Omental fat pad (tissue), 3 donors: ENCODE measurements at regions not wholly inside any gene's neighbourhood (a gene's known extent, or its start where the extent isn't known, plus 50 kb on each side); places are given as distances from the start of the nearest gene placed in this dataset.

Experiments used
- ATAC-seq: fragments of 150-250 bp; one replicate; pipeline ENCODE4 v1.9.1; 2016; ENCODE audit warnings: mild to moderate bottlenecking, moderate library complexity; ENCODE audit not compliant: low FRiP score
- DNase-seq: peaks from one replicate; pipeline ENCODE4 v3.0.0-alpha.2; 2019; ENCODE audit warnings: low spot score
- TF ChIP-seq, protein P1 (sequence below), 3 donors: fragments of 450-650 bp; IDR thresholded peaks; one replicate each; pipeline ENCODE4 v1.5.1; 2016 to 2017; ENCODE audit warnings: antibody characterized with exemption in 3 of 3, mild to moderate bottlenecking in 3 of 3, moderate library complexity in 2 of 3

DNA sequence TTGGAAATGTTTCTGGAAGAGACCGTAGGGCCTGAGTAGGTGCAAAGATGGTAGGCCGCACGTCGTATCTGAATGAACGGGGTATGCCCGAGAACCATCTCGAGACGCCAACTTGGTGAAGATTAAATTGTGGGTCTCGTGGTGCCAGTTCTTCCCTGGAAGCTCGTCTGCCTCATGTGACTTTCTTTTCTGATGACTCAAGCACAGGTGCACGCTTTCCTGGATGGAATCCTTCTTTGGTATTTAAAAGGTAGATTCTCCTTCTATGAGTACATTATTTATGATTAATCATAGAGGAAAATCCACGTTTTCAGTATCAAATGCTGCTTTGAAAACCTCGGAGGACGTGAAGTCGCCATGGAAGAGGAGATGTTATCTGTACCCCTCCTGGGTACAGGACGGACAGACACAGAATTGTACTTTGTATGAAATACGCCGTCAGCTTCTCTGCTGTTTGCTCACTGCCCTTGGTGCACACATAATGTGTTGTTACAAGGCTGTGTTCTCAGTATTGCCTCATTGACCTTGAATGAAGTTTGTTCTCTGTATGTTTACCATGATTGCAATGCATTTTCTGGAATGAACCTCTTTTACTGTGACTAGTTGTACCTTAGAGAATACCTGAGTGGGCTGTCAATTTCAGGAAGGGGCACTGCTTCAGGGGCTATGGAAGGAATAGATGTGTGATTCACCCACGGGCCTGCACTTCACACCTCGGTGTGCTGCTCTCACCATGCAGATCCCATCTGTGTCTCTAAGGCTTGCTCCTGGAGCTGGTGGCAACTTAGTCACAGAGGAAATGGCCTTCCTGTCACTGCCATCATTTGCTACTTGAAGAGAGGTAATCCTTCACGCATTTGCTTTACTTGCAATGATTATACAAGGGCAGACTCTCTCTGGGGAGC is 137.3 kb upstream of the RTL1 start:
- TF ChIP-seq, protein P1, sequence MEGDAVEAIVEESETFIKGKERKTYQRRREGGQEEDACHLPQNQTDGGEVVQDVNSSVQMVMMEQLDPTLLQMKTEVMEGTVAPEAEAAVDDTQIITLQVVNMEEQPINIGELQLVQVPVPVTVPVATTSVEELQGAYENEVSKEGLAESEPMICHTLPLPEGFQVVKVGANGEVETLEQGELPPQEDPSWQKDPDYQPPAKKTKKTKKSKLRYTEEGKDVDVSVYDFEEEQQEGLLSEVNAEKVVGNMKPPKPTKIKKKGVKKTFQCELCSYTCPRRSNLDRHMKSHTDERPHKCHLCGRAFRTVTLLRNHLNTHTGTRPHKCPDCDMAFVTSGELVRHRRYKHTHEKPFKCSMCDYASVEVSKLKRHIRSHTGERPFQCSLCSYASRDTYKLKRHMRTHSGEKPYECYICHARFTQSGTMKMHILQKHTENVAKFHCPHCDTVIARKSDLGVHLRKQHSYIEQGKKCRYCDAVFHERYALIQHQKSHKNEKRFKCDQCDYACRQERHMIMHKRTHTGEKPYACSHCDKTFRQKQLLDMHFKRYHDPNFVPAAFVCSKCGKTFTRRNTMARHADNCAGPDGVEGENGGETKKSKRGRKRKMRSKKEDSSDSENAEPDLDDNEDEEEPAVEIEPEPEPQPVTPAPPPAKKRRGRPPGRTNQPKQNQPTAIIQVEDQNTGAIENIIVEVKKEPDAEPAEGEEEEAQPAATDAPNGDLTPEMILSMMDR (IDR thresholded peaks at IDR 0.05), result no peak
- DNase-seq (no peak), ATAC-seq (no peak)

DNA sequence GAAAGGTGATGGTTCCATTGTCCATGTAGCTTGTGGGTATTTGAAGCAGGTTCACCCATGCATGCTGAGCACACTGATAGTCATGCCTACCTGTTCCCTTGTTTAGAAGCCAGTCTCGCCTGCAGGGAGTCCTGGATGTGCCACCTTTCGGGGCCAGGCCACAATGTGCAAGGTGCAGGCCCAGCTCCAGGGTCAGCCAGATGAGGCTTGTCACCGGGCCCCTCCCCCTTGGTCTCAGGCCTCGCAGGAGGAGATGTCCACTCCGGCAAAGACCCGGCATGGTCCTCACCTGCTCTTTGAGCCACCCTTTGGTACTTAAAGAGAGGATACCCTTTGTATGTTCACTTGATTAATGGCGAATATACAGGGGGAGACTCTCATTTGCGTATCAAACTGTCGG is 140.4 kb upstream of the RTL1 start:
- DNase-seq (no peak), ATAC-seq (no peak)

DNA sequence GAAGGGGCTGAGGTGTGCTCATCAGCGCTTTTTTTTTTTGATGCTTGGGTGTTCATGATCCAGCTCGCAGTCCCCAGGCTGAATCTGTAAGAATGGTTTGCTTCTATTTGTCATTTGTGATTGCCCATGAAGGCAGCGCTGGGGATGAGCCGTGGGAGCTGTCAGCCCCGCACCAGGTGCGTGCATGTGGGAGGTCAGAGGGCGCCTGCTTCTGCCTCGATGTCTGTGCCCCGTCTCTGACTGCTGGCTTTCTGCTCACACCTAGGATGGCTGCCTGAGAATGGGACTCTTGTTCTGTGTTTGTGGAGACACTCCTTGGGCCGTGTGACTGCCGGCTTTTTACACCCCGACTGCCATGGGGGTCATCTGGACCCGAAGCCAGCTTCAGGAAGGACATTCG is 141.2 kb upstream of the RTL1 start:
- DNase-seq (no peak), ATAC-seq (no peak)
- TF ChIP-seq, protein P1 (IDR thresholded peaks at IDR 0.05), result no peak

More for the DNA sequence above, 140.4 kb upstream of the RTL1 start:
- TF ChIP-seq, protein P1 (IDR thresholded peaks at IDR 0.05), result no peak

DNA sequence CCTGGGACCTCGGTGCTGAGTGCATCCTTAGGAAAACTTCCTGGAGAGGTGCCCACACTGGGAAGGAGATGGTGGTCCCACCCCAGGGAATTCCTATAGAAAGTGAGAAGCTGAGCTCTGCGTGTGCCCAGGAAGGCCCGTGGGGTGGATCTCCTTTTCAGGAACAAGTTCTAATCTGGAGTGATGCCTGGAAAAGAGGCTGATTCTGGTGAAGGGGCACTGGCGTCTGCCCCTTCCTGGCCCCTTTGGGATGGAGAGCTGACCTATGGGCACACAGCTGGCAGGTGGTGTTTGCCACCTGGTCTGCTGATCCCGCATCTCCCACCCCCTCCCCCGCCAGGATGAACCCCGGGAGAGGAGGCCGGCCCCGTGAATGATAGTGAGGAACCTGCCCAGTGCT is 142.0 kb upstream of the RTL1 start:
- TF ChIP-seq, protein P1 (IDR thresholded peaks at IDR 0.05), result no peak
- no peak for ATAC-seq
- DNase-seq, result no peak

DNA sequence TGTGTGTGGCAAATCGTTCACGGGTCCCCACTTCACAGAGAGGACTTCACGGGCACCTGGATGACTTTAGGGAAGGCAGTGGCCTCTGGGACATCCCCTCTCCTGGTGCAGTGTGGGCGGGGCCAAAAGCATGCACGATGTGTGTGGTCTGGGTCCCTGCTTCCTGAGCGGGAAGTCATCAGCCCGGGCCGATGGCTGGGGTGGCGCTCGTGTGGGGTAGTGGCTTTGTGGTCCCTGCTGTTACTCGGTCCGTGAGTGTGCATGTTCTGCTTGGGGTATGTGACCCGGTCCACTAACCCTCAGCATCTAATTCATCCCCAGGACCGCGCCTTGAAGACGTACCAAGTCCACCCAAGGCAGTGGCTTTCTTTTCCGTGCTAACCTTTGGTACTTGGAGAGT is 142.5 kb upstream of the RTL1 start:
- TF ChIP-seq, protein P1 (IDR thresholded peaks at IDR 0.05), result no peak
- ATAC-seq, result no peak

DNA sequence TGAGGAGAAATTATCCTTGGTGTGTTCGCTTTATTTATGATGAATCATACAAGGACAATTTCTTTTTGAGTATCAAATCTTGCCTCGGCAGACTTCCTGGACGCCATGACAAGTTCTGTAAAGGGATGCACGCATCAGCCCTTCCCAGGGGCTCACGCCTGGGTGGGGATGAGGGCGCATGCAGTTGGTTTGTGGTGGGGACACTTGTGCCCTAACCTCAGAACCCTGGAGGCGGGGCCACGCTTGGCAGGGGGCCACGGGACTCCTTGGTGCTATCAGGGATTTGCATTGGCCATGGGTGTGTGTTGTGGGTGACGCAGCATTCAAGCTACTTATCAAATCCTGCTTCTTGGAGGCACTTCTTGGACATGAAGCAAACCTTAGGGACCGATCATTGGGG is 143.8 kb upstream of the RTL1 start:
- no peak for ATAC-seq
- TF ChIP-seq, protein P1 (IDR thresholded peaks at IDR 0.05), result no peak
- no peak for DNase-seq

More for the DNA sequence above, 142.5 kb upstream of the RTL1 start:
- no peak for DNase-seq

DNA sequence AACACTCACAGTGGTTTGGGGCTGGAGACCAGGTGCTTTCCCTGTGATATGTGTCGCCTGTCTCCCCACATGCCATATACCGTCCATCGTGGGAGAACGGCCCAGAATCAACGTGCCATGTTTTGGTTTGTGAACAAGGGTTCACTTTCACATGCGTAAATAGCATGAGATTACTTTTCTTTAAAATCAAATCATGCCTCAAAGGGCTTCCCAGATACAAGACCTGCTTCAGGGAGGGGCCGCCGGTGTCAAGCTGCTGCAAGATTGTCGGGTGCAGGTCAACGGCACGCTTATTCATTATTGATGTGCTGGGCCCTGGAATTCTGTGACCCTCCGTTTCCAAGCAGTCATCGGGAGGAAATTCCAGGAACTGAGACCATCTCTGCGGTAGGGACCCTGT is 145.2 kb upstream of the RTL1 start:
- no peak for DNase-seq
- TF ChIP-seq, protein P1 (IDR thresholded peaks at IDR 0.05), result no peak

More for the DNA sequence above, 145.2 kb upstream of the RTL1 start:
- no peak for ATAC-seq
